GM08714 (cell line): ENCODE measurements at regions not wholly inside any gene's neighbourhood (a gene's known extent, or its start where the extent isn't known, plus 50 kb on each side); places are given as distances from the start of the nearest gene placed in this dataset.

Source experiments
- H3K4me3 ChIP-seq: fragments of 200-500 bp; sonication (Bioruptor generic); 2 replicates; pipeline ENCODE4 v1.5.1; 2014; ENCODE audit warnings: mild to moderate bottlenecking, low read length, inconsistent platforms
- ZNF274 ChIP-seq: IDR thresholded peaks from 2 replicates; pipeline ENCODE4 v1.6.1; 2012; ENCODE audit warnings: mild to moderate bottlenecking, low read depth, low read length

- no peak for TF ChIP-seq ZNF274
- H3K4me3 ChIP-seq, result no peak overlapping the region
Measured at GRCh38 chr13:71118779-71119364, 748.1 kb downstream of the DACH1 start.

- TF ChIP-seq ZNF274, result no peak
- H3K4me3 ChIP-seq, result no peak overlapping the region
Measured at GRCh38 chr13:71117920-71118319, 749.1 kb downstream of the DACH1 start.

GRCh38 chr13:71115301-71115700 is 751.7 kb downstream of the DACH1 start:
- H3K4me3 ChIP-seq, result no peak overlapping the region
- no peak for TF ChIP-seq ZNF274

- no peak for TF ChIP-seq ZNF274
- H3K4me3 ChIP-seq, result no peak overlapping the region
Measured at GRCh38 chr13:71096421-71096820, 770.6 kb downstream of the DACH1 start.

- H3K4me3 ChIP-seq, result no peak overlapping the region
- TF ChIP-seq ZNF274, result no peak
Measured at GRCh38 chr13:71090990-71091389, 776.0 kb downstream of the DACH1 start.

GRCh38 chr13:71089056-71089455 is 777.9 kb downstream of the DACH1 start:
- no peak overlapping the region for H3K4me3 ChIP-seq
- TF ChIP-seq ZNF274, result no peak

GRCh38 chr13:71087432-71087831 is 779.6 kb downstream of the DACH1 start:
- TF ChIP-seq ZNF274, result no peak
- H3K4me3 ChIP-seq, result no peak overlapping the region

- no peak overlapping the region for H3K4me3 ChIP-seq
- TF ChIP-seq ZNF274, result no peak
Measured at GRCh38 chr13:71087006-71087405, 780.0 kb downstream of the DACH1 start.

- no peak for TF ChIP-seq ZNF274
- no peak overlapping the region for H3K4me3 ChIP-seq
Measured at GRCh38 chr13:71082631-71083030, 784.4 kb downstream of the DACH1 start.

GRCh38 chr13:71079638-71080037 is 787.4 kb downstream of the DACH1 start:
- TF ChIP-seq ZNF274, result no peak
- H3K4me3 ChIP-seq, result no peak overlapping the region

- no peak overlapping the region for H3K4me3 ChIP-seq
- TF ChIP-seq ZNF274, result no peak
Measured at GRCh38 chr13:71068041-71068440, 799.0 kb downstream of the DACH1 start.

GRCh38 chr13:71067165-71067815 is 799.7 kb downstream of the DACH1 start:
- no peak overlapping the region for H3K4me3 ChIP-seq
- TF ChIP-seq ZNF274, result no peak

- no peak for TF ChIP-seq ZNF274
- no peak overlapping the region for H3K4me3 ChIP-seq
Measured at GRCh38 chr13:71056581-71056980, 810.4 kb downstream of the DACH1 start.

GRCh38 chr13:71055644-71056043 is 811.4 kb downstream of the DACH1 start:
- TF ChIP-seq ZNF274, result no peak
- H3K4me3 ChIP-seq, result no peak overlapping the region

- no peak for TF ChIP-seq ZNF274
- no peak overlapping the region for H3K4me3 ChIP-seq
Measured at GRCh38 chr13:71055047-71055446, 812.0 kb downstream of the DACH1 start.

- no peak overlapping the region for H3K4me3 ChIP-seq
- TF ChIP-seq ZNF274, result no peak
Measured at GRCh38 chr13:71054358-71054757, 812.6 kb downstream of the DACH1 start.
